Panc1 (cell line): ENCODE measurements at regions not wholly inside any gene's neighbourhood (a gene's known extent, or its start where the extent isn't known, plus 50 kb on each side); places are given as distances from the start of the nearest gene placed in this dataset.

ENCODE experiments used
- ATAC-seq: fragments of 200-7000 bp; cut with Tn5 transposase; 2 replicates; pipeline ENCODE4 v1.9.1; 2020; ENCODE audit warnings: mild to moderate bottlenecking, moderate library complexity
- BruUV-seq: library from RNA; stranded (reverse); fragments of 400-500 nt; replicated peaks from 2 replicates; lab custom pipeline; 2021; lab: Mats Ljungman, UMichigan
- CTCF ChIA-PET: fragments of 300-600 bp; sonication (Branson Sonifier 250); formaldehyde crosslinking; loops from one replicate; lab custom pipeline; 2022; ENCODE audit warnings: antibody characterized with exemption; lab: Charles Lee
- POLR2A ChIA-PET: fragments of 300-600 bp; sonication (Branson Sonifier 250); formaldehyde crosslinking; loops from one replicate; lab custom pipeline; 2022; ENCODE audit warnings: antibody characterized with exemption; lab: Charles Lee
- DNase-seq: peaks from one replicate; pipeline ENCODE4 v3.0.0-alpha.2; 2010; ENCODE audit warnings: low read depth, low spot score
- H3K27ac ChIP-seq: 2 replicates; pipeline ENCODE4 v1.5.1; 2011; ENCODE audit warnings: mild to moderate bottlenecking, low read length, inconsistent platforms
- H3K27me3 ChIP-seq: fragments of 200-500 bp; sonication (Bioruptor generic); 2 replicates; pipeline ENCODE4 v1.6.0; 2014; ENCODE audit warnings: low read length, inconsistent platforms; ENCODE audit not compliant: control insufficient read depth, insufficient read depth
- H3K36me3 ChIP-seq: fragments of 200-500 bp; sonication (Bioruptor generic); 2 replicates; pipeline ENCODE4 v1.5.1; 2014; ENCODE audit warnings: inconsistent platforms, mild to moderate bottlenecking, low read length, moderate library complexity; ENCODE audit not compliant: control insufficient read depth, insufficient read depth
- H3K4me1 ChIP-seq: 2 replicates; pipeline ENCODE4 v1.5.1; 2011; ENCODE audit warnings: inconsistent platforms, mild to moderate bottlenecking, low read length, moderate library complexity; ENCODE audit not compliant: control insufficient read depth, insufficient read depth
- H3K4me3 ChIP-seq, 2 experiments: 2 replicates each; pipeline ENCODE4 v1.5.1; 2011 to 2012; ENCODE audit warnings: low read depth in 2 of 2, low read length in 2 of 2, mild to moderate bottlenecking in 2 of 2, inconsistent platforms in 1 of 2, moderate library complexity in 1 of 2
- H3K9me3 ChIP-seq: fragments of 200-500 bp; sonication (Bioruptor generic); 2 replicates; pipeline ENCODE4 v1.5.1; 2014; ENCODE audit warnings: low read depth, mild to moderate bottlenecking, inconsistent platforms, low read length, moderate library complexity; ENCODE audit not compliant: control insufficient read depth, insufficient read depth
- POLR2AphosphoS5 ChIP-seq: IDR thresholded peaks from 2 replicates; pipeline ENCODE4 v1.6.1; 2012; ENCODE audit warnings: mild to moderate bottlenecking, low read depth, low read length, moderate library complexity
- SIN3A ChIP-seq: IDR thresholded peaks from 2 replicates; pipeline ENCODE4 v1.6.1; 2012; ENCODE audit warnings: low read depth, mild to moderate bottlenecking, low read length, moderate library complexity, borderline replicate concordance; ENCODE audit not compliant: insufficient read depth
- TCF7L2 ChIP-seq: IDR thresholded peaks from 2 replicates; pipeline ENCODE4 v1.6.1; 2011; ENCODE audit warnings: mild to moderate bottlenecking, low read depth, low read length, inconsistent platforms
- in situ Hi-C: cut with HindIII; loops from 2 replicates; pipeline ENCODE4 v1.10.0; 2016; ENCODE audit warnings: low sequenced_read_pairs, low pct_unique_long_range_greater_than_20kb
- intact Hi-C: fragments of 100-400 bp; cut with micrococcal nuclease; formaldehyde crosslinking; loops from one replicate; pipeline ENCODE4 v1.10.0; 2022; ENCODE audit not compliant: unreplicated experiment
- TF ChIP-seq, protein P1 (sequence below): fragments of 450-650 bp; IDR thresholded peaks from 2 replicates; pipeline ENCODE4 v1.5.1; 2017; ENCODE audit warnings: mild to moderate bottlenecking
- TF ChIP-seq, protein P2 (sequence below), 2 experiments: IDR thresholded peaks; 2 replicates each; pipeline ENCODE4 v1.6.1; 2011 to 2012; ENCODE audit warnings: low read depth in 2 of 2, control low read depth in 1 of 2, low read length in 1 of 2, mild to moderate bottlenecking in 1 of 2, moderate library complexity in 1 of 2; ENCODE audit not compliant: insufficient read depth in 1 of 2

DNA sequence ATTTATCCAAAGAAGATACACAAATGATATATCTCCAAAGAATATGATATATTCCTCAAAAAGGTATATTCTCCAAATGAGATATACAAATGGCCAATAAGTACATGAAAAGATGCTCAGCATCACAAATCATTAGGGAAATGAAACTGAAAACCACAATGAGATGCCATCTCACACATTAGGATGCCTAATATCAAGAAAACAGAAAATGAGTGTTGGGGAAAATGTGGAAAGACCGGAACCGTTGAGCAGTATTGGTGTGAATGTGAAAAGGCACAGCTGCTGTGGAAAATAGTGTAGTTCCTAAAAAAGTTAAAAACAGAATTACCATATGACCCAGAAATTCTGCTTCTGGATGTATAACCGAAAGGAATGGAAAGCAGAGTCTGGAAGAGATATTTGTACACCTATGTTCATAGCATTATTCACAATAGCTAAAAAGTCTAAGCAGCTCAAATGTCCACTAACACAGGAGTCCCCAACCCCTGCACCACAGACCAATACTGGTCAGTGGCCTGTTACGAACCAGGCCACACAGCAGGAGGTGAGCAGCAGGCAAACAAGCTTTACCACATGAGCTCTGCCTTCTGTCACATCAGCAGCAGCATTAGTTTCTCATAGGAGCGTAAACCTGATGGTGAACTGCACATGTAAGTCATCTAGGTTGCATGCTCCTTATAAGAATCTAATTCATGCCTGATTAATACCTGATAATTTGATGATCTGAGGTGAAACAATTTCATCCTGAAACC, 291.9 kb downstream of the PCDH20 start:
- no peak for TF ChIP-seq SIN3A
- TF ChIP-seq, protein P1, sequence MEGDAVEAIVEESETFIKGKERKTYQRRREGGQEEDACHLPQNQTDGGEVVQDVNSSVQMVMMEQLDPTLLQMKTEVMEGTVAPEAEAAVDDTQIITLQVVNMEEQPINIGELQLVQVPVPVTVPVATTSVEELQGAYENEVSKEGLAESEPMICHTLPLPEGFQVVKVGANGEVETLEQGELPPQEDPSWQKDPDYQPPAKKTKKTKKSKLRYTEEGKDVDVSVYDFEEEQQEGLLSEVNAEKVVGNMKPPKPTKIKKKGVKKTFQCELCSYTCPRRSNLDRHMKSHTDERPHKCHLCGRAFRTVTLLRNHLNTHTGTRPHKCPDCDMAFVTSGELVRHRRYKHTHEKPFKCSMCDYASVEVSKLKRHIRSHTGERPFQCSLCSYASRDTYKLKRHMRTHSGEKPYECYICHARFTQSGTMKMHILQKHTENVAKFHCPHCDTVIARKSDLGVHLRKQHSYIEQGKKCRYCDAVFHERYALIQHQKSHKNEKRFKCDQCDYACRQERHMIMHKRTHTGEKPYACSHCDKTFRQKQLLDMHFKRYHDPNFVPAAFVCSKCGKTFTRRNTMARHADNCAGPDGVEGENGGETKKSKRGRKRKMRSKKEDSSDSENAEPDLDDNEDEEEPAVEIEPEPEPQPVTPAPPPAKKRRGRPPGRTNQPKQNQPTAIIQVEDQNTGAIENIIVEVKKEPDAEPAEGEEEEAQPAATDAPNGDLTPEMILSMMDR, result no peak
- no peak for TF ChIP-seq TCF7L2
- no peak for TF ChIP-seq POLR2AphosphoS5
- TF ChIP-seq, protein P2, sequence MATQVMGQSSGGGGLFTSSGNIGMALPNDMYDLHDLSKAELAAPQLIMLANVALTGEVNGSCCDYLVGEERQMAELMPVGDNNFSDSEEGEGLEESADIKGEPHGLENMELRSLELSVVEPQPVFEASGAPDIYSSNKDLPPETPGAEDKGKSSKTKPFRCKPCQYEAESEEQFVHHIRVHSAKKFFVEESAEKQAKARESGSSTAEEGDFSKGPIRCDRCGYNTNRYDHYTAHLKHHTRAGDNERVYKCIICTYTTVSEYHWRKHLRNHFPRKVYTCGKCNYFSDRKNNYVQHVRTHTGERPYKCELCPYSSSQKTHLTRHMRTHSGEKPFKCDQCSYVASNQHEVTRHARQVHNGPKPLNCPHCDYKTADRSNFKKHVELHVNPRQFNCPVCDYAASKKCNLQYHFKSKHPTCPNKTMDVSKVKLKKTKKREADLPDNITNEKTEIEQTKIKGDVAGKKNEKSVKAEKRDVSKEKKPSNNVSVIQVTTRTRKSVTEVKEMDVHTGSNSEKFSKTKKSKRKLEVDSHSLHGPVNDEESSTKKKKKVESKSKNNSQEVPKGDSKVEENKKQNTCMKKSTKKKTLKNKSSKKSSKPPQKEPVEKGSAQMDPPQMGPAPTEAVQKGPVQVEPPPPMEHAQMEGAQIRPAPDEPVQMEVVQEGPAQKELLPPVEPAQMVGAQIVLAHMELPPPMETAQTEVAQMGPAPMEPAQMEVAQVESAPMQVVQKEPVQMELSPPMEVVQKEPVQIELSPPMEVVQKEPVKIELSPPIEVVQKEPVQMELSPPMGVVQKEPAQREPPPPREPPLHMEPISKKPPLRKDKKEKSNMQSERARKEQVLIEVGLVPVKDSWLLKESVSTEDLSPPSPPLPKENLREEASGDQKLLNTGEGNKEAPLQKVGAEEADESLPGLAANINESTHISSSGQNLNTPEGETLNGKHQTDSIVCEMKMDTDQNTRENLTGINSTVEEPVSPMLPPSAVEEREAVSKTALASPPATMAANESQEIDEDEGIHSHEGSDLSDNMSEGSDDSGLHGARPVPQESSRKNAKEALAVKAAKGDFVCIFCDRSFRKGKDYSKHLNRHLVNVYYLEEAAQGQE (IDR thresholded peaks at IDR 0.05; ENCODE audit: insufficient read depth in 1 of 2, low read depth in 2 of 2, low read length in 1 of 2), result no peak
- no peaks in the 10 kb centered on the region for H3K27me3 ChIP-seq
- no peak overlapping the region for H3K27ac ChIP-seq
- no TSS peak for BruUV-seq
- H3K4me1 ChIP-seq, result no peaks in the 10 kb centered on the region
- no peaks in the 10 kb centered on the region for H3K36me3 ChIP-seq
- no peaks in the 10 kb centered on the region for H3K9me3 ChIP-seq
- ATAC-seq (no peak), DNase-seq (no peak)
- CTCF ChIA-PET, result no interaction called here
- POLR2A ChIA-PET, result no interaction called here
- no peak overlapping the region for H3K4me3 ChIP-seq
- intact Hi-C loops (no loop called here), in situ Hi-C loops (no loop called here)

DNA sequence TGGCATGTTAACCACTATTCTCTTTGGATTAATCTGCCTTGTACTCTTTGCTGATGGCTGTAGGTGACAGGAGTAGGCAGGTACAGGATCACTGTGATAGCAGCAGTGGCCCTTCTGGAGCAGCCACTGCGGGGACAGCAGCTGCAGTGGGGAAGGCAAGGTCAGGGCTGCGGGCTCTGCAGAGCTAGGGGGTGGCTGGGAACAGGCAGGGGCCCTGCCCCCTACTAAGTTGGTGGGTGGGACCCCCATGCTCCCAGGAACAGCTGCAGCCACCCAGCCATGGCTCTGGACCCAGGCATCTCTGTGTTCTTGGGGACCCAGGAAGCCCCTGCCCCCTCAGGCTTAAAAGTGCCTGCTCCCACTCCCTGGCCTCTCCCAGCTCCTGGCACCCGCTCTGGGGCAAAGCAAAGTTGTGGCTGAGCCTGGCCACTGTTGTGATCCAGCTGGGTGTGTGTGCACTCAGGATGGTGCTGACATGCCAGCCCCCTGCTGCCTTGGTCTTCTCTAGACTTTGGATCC, 302.4 kb downstream of the PCDH20 start:
- Histone ChIP-seq H3K4me1 (no peaks in the 10 kb centered on the region), H3K9me3 (no peaks in the 10 kb centered on the region), H3K36me3 (no peaks in the 10 kb centered on the region), H3K27ac (no peak overlapping the region), H3K27me3 (no peaks in the 10 kb centered on the region), H3K4me3 (no peak overlapping the region)
- BruUV-seq, result no TSS peak
- TF ChIP-seq, protein P1, result no peak
- TF ChIP-seq, protein P2 (IDR thresholded peaks at IDR 0.05; ENCODE audit: insufficient read depth in 1 of 2, low read depth in 2 of 2, low read length in 1 of 2), result no peak
- no peak for TF ChIP-seq POLR2AphosphoS5
- TF ChIP-seq TCF7L2, result no peak
- TF ChIP-seq SIN3A, result no peak
- DNase-seq (no peak), ATAC-seq (no peak)
- in situ Hi-C loops (no loop called here), intact Hi-C loops (no loop called here)
- ChIA-PET CTCF (no interaction called here), POLR2A (no interaction called here)
